ENCODE measurements at regions not wholly inside any gene's neighbourhood (a gene's known extent, or its start where the extent isn't known, plus 50 kb on each side); places are given as distances from the start of the nearest gene placed in this dataset.

- no peak for TF ChIP-seq EZH2phosphoT487 (IDR thresholded peaks at IDR 0.05; ENCODE audit: low read depth, severe bottlenecking, unreplicated experiment)
- TF ChIP-seq, protein P1, sequence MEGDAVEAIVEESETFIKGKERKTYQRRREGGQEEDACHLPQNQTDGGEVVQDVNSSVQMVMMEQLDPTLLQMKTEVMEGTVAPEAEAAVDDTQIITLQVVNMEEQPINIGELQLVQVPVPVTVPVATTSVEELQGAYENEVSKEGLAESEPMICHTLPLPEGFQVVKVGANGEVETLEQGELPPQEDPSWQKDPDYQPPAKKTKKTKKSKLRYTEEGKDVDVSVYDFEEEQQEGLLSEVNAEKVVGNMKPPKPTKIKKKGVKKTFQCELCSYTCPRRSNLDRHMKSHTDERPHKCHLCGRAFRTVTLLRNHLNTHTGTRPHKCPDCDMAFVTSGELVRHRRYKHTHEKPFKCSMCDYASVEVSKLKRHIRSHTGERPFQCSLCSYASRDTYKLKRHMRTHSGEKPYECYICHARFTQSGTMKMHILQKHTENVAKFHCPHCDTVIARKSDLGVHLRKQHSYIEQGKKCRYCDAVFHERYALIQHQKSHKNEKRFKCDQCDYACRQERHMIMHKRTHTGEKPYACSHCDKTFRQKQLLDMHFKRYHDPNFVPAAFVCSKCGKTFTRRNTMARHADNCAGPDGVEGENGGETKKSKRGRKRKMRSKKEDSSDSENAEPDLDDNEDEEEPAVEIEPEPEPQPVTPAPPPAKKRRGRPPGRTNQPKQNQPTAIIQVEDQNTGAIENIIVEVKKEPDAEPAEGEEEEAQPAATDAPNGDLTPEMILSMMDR (IDR thresholded peaks at IDR 0.05; ENCODE audit: poor library complexity): no peak
Measured at GRCh38 chr2:193187816-193188215, 993.1 kb upstream of the TMEFF2 start.

Data from hepatocyte (in vitro differentiated cells).